GM12872 (cell line): ENCODE measurements at regions not wholly inside any gene's neighbourhood (a gene's known extent, or its start where the extent isn't known, plus 50 kb on each side); places are given as distances from the start of the nearest gene placed in this dataset.

ENCODE experiments used
- CTCF ChIP-seq: IDR thresholded peaks from 3 replicates; pipeline ENCODE4 v1.5.1; 2011; ENCODE audit warnings: low read depth, mild to moderate bottlenecking, low read length, moderate library complexity; ENCODE audit not compliant: insufficient read depth

- TF ChIP-seq CTCF, result no peak
These were observed 1168.7 kb upstream of the AUTS2 start for GRCh38 chr7:68429411-68430117.

DNA sequence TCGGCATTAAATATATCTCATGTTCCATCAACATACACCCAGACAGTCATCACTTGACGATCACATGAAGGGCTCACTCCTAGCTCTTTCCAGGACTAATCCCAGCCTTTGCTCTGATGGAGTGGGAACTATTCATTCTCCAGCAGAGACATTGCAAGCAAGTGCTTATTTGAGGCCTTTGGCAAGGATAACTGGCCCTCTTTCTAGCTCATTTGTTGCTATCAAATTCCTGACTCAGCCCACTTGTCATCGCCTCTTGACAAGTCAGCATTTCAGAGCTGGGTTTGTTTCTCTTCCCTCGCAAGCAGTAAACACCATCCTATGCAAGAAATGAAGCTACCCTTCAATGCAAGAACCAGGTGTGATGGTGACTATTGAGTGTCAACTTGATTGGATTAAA, 1165.7 kb upstream of the AUTS2 start:
- no peak for TF ChIP-seq CTCF

DNA sequence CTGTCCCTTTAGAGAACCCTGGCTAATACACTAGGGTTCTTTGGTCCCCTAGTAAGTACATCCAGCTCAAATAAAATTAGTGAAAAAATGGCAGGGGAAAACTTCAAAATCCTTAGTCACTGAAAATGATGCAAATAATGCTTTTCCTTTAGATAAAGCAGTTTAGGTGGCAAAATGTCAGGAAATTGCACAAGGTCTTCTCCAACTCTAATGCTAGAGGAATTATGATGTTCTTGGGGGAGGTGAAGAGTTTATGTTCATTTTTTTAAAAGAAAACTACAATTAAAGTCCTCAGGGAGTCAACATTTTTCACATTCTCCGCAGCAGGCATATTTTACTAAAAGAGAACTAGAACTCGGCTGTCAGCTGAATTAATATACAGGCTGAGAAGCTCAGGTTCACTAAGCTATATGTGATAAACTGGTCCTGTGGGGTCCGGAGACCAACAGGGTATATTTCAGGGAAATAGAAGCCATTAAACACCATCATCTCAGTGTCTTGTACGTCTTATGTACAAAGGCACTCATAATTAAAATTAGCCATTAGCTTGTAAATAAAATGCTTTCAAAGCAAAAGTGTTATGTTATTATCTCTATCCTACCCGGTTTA, 1164.7 kb upstream of the AUTS2 start:
- no peak for TF ChIP-seq CTCF

- TF ChIP-seq CTCF, result no peak
These were observed 1163.4 kb upstream of the AUTS2 start for GRCh38 chr7:68434857-68435256.

- TF ChIP-seq CTCF, result no peak
These were observed 1160.3 kb upstream of the AUTS2 start for GRCh38 chr7:68438016-68438415.

DNA sequence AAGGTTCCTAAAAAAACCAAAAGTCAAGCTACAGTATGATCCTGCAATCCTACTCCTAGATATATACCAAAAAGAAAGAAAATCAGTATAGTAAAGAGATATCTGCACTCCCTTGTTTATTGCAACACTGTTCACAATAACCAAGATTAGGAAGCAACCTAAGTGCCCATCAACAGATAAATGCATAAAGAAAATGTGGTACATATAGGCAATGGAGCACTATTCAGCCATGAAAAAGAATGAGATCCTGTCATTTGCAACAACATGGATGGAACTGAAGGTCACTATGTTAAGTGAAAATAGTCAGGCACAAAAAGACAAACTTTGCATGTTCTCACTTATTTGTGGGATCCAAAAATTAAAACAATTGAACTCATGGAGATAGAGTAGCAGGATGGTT, 1159.5 kb upstream of the AUTS2 start:
- TF ChIP-seq CTCF, result no peak

DNA sequence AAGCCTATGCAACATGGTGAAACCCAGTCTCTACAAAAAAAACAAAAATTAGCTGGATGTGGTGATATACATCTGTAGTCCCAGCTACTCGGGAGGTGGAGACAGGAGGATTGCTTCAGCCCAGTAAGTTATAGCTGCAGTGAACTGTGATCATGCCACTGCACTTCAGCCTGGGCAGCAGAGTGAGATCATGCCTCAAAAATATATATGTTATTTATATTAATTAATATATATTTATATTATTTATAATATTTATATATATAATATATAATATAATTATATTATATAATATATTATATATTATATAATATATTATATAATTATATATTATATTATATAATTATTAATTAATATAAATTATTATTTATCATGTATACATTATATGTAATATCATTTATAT, 1158.4 kb upstream of the AUTS2 start:
- TF ChIP-seq CTCF, result no peak
